Choroid plexus epithelial cell (primary cell): ENCODE measurements at regions not wholly inside any gene's neighbourhood (a gene's known extent, or its start where the extent isn't known, plus 50 kb on each side); places are given as distances from the start of the nearest gene placed in this dataset.

Experiments
- DNase-seq: peaks from one replicate; pipeline ENCODE4 v3.0.0-alpha.2; 2010; ENCODE audit warnings: low read depth
- H3K4me3 ChIP-seq: 2 replicates; pipeline ENCODE4 v1.5.1; 2011; ENCODE audit warnings: low read depth, mild to moderate bottlenecking, control low read depth, low read length, moderate library complexity
- TF ChIP-seq, protein P1 (sequence below): conservative IDR thresholded peaks from 2 replicates; pipeline ENCODE4 v1.5.1; 2011; ENCODE audit warnings: low read depth, mild to moderate bottlenecking, control low read depth, inconsistent platforms, low read length, moderate library complexity

DNA sequence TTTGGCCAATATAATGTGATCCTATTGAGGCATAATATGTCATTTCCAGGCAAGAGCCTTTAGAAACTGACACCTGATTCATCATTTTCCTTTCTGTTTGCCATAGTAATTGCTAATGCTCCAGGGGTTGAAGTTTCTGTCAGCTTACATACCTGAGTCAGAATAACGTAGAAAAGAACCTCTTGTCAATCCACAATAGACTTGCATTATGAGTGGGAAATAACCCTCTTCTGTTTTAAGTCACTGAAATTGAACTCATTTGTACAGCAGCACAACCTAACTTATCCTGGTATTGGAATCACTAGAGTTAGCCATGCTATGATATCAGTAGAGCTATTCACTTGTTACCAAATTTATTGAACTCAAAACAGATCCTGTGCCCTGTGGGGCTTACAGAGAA, 101.7 kb upstream of the TP63 start:
- no peak for DNase-seq
- no peak overlapping the region for H3K4me3 ChIP-seq
- TF ChIP-seq, protein P1, sequence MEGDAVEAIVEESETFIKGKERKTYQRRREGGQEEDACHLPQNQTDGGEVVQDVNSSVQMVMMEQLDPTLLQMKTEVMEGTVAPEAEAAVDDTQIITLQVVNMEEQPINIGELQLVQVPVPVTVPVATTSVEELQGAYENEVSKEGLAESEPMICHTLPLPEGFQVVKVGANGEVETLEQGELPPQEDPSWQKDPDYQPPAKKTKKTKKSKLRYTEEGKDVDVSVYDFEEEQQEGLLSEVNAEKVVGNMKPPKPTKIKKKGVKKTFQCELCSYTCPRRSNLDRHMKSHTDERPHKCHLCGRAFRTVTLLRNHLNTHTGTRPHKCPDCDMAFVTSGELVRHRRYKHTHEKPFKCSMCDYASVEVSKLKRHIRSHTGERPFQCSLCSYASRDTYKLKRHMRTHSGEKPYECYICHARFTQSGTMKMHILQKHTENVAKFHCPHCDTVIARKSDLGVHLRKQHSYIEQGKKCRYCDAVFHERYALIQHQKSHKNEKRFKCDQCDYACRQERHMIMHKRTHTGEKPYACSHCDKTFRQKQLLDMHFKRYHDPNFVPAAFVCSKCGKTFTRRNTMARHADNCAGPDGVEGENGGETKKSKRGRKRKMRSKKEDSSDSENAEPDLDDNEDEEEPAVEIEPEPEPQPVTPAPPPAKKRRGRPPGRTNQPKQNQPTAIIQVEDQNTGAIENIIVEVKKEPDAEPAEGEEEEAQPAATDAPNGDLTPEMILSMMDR, result no peak

DNA sequence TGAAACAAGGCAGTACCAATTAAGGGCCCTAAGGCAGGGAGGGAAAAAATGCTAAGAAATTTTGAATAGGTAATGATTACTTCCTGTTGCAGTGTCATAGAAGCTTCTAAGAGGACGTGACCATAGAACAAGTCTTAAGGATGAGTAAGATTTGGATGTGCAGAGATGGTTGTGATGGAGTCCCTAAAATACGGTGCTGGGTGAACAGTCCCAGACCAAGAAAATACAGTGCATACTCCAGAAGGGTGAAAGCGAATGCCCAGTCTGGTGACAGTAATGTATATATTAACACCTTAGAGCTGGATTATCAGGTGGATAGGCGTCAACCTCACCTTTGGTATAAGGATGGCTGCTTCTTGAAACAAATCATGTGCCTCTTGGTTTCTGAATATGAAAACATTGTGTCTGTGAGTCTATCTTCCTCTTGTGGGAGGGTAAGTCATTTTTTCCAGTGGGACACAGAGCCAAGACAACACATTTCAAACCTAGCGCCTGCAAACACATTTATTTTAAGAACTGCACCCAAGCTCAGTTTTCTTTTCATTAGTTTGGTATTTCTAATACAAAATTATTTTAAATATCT, 101.2 kb upstream of the TP63 start:
- TF ChIP-seq, protein P1, result no peak
- DNase-seq, result no peak
- H3K4me3 ChIP-seq, result no peak overlapping the region

DNA sequence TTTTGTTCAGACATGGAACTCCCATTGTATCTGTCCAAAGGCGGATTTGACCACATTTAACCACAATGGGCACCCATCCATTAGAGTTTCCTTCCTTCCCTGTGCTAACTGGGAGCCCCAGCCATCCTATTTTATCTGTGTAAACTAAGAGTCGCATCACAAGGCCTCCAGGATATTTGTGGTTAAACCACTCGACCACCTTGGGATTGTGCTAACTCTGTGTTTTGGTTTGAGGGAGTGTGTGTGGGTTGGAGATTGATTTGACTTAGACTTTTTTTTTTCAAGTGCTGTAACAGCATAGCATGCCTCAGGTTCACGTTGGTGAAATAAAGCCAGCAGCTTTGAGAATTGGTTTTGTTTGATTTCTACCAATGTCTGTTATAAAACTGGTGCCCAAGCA, 100.4 kb upstream of the TP63 start:
- no peak overlapping the region for H3K4me3 ChIP-seq
- TF ChIP-seq, protein P1, result no peak
- DNase-seq, result peak; percentile 17

DNA sequence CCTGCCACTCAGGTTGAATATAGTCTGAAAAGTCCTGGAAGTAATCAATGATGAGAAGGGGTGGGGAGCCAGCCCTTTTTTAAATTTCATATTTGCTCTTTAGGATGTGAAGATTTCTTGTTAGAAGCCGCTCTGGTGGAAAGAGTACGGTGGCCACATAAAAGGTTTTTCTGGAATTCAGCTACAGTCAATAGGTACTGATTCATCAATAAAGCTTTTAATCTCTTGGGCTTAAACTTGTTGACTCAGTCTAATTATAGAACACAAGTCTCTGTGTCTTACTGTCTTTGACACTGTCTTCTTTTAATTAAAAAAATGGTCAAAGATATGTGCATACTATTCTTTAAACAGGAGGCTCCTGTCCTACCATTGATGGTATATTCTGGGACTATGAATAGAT, 99.9 kb upstream of the TP63 start:
- TF ChIP-seq, protein P1, result no peak
- H3K4me3 ChIP-seq, result no peak overlapping the region
- no peak for DNase-seq

DNA sequence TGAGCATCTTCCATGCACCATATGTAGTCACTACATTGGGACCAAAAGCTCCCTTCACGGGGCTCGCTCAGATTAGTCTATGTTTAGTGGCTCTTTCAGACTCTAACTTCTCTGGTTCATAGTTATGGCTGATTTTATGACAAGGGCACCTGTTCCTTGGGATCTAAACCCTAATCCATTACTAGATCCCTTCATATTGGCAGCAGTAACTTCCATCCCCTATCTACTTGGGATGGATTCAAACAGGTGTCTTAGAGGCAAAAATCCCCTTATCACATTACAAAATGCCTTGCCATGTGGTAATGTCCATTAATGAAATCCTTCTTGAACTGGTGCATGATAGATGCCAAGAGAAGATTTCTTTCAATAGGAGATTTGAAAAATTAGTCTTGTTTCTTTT, 96.7 kb upstream of the TP63 start:
- TF ChIP-seq, protein P1, result no peak
- no peak for DNase-seq
- no peak overlapping the region for H3K4me3 ChIP-seq

DNA sequence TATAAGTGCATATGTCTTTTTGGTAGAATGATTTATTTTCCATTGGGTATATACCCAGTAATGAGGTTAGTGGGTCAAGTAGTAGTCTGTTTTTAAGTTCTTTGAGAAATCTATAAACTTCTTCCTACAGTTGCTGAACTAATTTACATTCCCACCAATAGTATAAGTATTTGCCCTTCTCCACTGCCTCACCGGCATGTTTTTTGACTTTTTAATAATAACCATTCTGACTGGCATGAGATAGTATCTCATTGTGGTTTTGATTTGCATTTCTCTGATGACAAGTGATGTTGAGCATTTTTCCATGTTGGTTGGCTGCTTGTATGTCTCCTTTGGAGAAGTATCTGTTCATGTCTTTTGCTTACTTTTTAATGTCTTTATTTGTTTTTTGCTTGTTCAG, 94.1 kb upstream of the TP63 start:
- H3K4me3 ChIP-seq, result no peak overlapping the region
- DNase-seq, result no peak
- TF ChIP-seq, protein P1, result no peak

DNA sequence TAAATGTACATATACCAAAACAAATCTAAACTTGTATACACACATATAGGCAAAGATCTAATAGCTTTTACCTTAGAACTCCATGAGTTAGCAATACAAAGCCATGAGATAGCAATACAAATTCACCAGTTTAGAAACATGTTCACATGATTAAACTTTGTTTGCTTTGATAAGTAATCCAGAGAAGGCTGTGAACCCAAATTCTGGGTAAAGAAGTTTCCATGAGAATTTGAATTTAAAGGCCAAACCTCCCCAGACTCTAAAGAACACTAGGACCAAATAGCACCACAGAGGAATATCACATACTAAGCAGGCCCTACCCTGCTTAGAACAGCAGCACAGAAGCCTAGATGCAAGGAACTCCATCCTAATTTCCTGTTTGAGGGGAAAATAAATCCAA, 83.7 kb upstream of the TP63 start:
- no peak for DNase-seq
- H3K4me3 ChIP-seq, result no peak overlapping the region
- TF ChIP-seq, protein P1, result no peak
